ENCODE measurements at regions not wholly inside any gene's neighbourhood (a gene's known extent, or its start where the extent isn't known, plus 50 kb on each side); places are given as distances from the start of the nearest gene placed in this dataset.

DNA sequence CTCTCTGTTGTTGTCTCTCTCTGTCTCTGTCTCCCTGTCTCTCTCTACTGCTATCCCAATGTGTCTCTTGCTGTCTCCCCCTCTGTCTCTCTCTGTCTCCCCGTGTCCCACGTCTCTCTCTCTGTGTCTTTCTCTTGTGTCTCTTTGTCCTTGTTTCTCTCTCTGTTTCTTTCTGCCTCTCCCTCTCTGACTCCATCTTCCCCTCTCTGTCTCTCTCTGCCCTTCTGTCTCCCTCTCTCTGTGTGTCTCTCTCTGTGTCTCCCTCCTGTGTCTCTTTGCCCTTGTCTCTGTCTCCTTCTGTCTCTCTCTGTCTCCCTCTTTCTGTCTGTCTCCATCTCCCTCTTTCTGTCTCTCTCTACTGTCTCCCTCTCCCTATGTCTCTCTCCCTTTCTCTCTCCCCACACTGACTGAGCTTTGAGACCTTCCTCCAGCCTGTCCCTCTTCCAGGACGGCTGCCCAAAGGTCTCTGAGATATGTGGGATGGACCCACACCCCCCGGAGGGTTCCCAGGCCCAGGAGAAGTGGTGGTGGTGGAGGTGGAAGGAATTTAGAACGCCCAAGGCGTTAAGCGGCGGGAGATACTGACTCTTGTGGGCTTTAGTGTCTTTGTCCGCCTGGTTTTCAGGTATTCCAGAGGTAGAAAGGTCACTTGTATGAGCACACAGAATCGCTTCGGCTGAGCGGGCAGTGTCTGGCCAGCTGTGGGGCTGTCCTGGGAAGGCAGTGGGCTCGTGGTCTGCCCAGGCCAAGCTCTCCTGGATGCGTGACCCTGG, 65.5 kb upstream of the CCND1 start:
- TF ChIP-seq, protein P1, sequence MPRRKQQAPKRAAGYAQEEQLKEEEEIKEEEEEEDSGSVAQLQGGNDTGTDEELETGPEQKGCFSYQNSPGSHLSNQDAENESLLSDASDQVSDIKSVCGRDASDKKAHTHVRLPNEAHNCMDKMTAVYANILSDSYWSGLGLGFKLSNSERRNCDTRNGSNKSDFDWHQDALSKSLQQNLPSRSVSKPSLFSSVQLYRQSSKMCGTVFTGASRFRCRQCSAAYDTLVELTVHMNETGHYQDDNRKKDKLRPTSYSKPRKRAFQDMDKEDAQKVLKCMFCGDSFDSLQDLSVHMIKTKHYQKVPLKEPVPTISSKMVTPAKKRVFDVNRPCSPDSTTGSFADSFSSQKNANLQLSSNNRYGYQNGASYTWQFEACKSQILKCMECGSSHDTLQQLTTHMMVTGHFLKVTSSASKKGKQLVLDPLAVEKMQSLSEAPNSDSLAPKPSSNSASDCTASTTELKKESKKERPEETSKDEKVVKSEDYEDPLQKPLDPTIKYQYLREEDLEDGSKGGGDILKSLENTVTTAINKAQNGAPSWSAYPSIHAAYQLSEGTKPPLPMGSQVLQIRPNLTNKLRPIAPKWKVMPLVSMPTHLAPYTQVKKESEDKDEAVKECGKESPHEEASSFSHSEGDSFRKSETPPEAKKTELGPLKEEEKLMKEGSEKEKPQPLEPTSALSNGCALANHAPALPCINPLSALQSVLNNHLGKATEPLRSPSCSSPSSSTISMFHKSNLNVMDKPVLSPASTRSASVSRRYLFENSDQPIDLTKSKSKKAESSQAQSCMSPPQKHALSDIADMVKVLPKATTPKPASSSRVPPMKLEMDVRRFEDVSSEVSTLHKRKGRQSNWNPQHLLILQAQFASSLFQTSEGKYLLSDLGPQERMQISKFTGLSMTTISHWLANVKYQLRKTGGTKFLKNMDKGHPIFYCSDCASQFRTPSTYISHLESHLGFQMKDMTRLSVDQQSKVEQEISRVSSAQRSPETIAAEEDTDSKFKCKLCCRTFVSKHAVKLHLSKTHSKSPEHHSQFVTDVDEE (CRISPR knock-in tag; IDR thresholded peaks at IDR 0.05), result no peak
- no peak for TF ChIP-seq ZNF565 (CRISPR knock-in tag; conservative IDR thresholded peaks at IDR 0.05; ENCODE audit: low read depth)
- no peak for TF ChIP-seq CSDC2 (CRISPR knock-in tag; IDR thresholded peaks at IDR 0.05)
- TF ChIP-seq ISL1 (CRISPR knock-in tag; IDR thresholded peaks at IDR 0.05), result no peak
- TF ChIP-seq BACH2 (CRISPR knock-in tag; IDR thresholded peaks at IDR 0.05; ENCODE audit: borderline replicate concordance), result no peak
- TF ChIP-seq CSRNP3 (CRISPR knock-in tag; IDR thresholded peaks at IDR 0.05), result no peak
- ATAC-seq, result no peak

- no peak for ATAC-seq
These were observed 64.7 kb upstream of the CCND1 start for GRCh38 chr11:69576069-69576782.

More at GRCh38 chr11:69576069-69576782, 64.7 kb upstream of the CCND1 start:
- TF ChIP-seq CREB5 (CRISPR knock-in tag; IDR thresholded peaks at IDR 0.05; ENCODE audit: low read depth) (no peak), SNAI2 (CRISPR knock-in tag; IDR thresholded peaks at IDR 0.05) (no peak), RARB (CRISPR knock-in tag; IDR thresholded peaks at IDR 0.05) (no peak), ZFP30 (CRISPR knock-in tag; IDR thresholded peaks at IDR 0.05) (no peak), ZC3H10 (CRISPR knock-in tag; IDR thresholded peaks at IDR 0.05) (no peak), ARNTL (CRISPR knock-in tag; IDR thresholded peaks at IDR 0.05; ENCODE audit: borderline replicate concordance, low read depth) (no peak), ZNF70 (CRISPR knock-in tag; IDR thresholded peaks at IDR 0.05) (no peak), CSDC2 (CRISPR knock-in tag; IDR thresholded peaks at IDR 0.05) (no peak), ZFP3 (CRISPR knock-in tag; IDR thresholded peaks at IDR 0.05) (no peak), ESRRG (CRISPR knock-in tag; IDR thresholded peaks at IDR 0.05) (no peak), PPARA (CRISPR knock-in tag; IDR thresholded peaks at IDR 0.05; ENCODE audit: borderline replicate concordance) (no peak), PATZ1 (CRISPR knock-in tag; IDR thresholded peaks at IDR 0.05; ENCODE audit: borderline replicate concordance) (no peak), ISL1 (CRISPR knock-in tag; IDR thresholded peaks at IDR 0.05) (no peak), TCF4 (CRISPR knock-in tag; IDR thresholded peaks at IDR 0.05; ENCODE audit: borderline replicate concordance) (no peak), POU6F1 (CRISPR knock-in tag; IDR thresholded peaks at IDR 0.05; ENCODE audit: borderline replicate concordance, low read depth) (no peak), CSRNP3 (CRISPR knock-in tag; IDR thresholded peaks at IDR 0.05) (no peak), ZNF565 (CRISPR knock-in tag; conservative IDR thresholded peaks at IDR 0.05; ENCODE audit: low read depth) (no peak)
- TF ChIP-seq, protein P1 (CRISPR knock-in tag; IDR thresholded peaks at IDR 0.05), result no peak

All from SK-N-SH treated with all-trans-retinoic acid at 6 μM for 48 hours (cell line).